Stimulated activated CD4-positive, alpha-beta T cell treated with anti-CD3 and anti-CD28 coated beads, TNF-alpha, amount 100 ng/mL, for 48 hours (primary cell): ENCODE measurements at regions not wholly inside any gene's neighbourhood (a gene's known extent, or its start where the extent isn't known, plus 50 kb on each side); places are given as distances from the start of the nearest gene placed in this dataset.
"Not testable (repeated sequence)": the region's sequence is repeated elsewhere in the genome, so short reads cannot be mapped to it uniquely, and the experiment has no call there.

ENCODE experiments used
- DNase-seq, 3 donors: peaks; one replicate each; pipeline ENCODE4 v3.0.0-alpha.2; 2020; ENCODE audit warnings: low read depth in 3 of 3

GRCh38 chr4:135921081-135921480 lies 1611.2 kb downstream of the PCDH18 start:
- no peak for DNase-seq

GRCh38 chr4:135917011-135917410 lies 1615.3 kb downstream of the PCDH18 start:
- DNase-seq: no peak

- no peak for DNase-seq
Measured at GRCh38 chr4:135900956-135901355, 1631.3 kb downstream of the PCDH18 start.

- not testable (repeated sequence) for DNase-seq
Measured at GRCh38 chr4:135864304-135864703, 1662.7 kb upstream of the PABPC4L start.

GRCh38 chr4:135840781-135841180 lies 1639.2 kb upstream of the PABPC4L start:
- no peak for DNase-seq

- no peak for DNase-seq
Measured at GRCh38 chr4:135839712-135840111, 1638.1 kb upstream of the PABPC4L start.

GRCh38 chr4:135838889-135839288 lies 1637.3 kb upstream of the PABPC4L start:
- no peak for DNase-seq

- no peak for DNase-seq
Measured at GRCh38 chr4:135834471-135834870, 1632.9 kb upstream of the PABPC4L start.

GRCh38 chr4:135833529-135833928 lies 1631.9 kb upstream of the PABPC4L start:
- DNase-seq: no peak

- DNase-seq: no peak
Measured at GRCh38 chr4:135824759-135825296, 1623.2 kb upstream of the PABPC4L start.

- no peak for DNase-seq
Measured at GRCh38 chr4:135804785-135805184, 1603.2 kb upstream of the PABPC4L start.

- no peak for DNase-seq
Measured at GRCh38 chr4:135777361-135777760, 1575.8 kb upstream of the PABPC4L start.

GRCh38 chr4:135775909-135776308 lies 1574.3 kb upstream of the PABPC4L start:
- DNase-seq: no peak

GRCh38 chr4:135770505-135770904 lies 1568.9 kb upstream of the PABPC4L start:
- no peak for DNase-seq

GRCh38 chr4:135744928-135745327 lies 1543.3 kb upstream of the PABPC4L start:
- no peak for DNase-seq

- DNase-seq: no peak
Measured at GRCh38 chr4:135741583-135741982, 1540.0 kb upstream of the PABPC4L start.

- DNase-seq: no peak
Measured at GRCh38 chr4:135739354-135739753, 1537.8 kb upstream of the PABPC4L start.

- DNase-seq: no peak
Measured at GRCh38 chr4:135735512-135735911, 1533.9 kb upstream of the PABPC4L start.

- no peak for DNase-seq
Measured at GRCh38 chr4:135732448-135732847, 1530.9 kb upstream of the PABPC4L start.

GRCh38 chr4:135731682-135732081 lies 1530.1 kb upstream of the PABPC4L start:
- no peak for DNase-seq

GRCh38 chr4:135724421-135724820 lies 1522.8 kb upstream of the PABPC4L start:
- no peak for DNase-seq

GRCh38 chr4:135718019-135718418 lies 1516.4 kb upstream of the PABPC4L start:
- DNase-seq: no peak

GRCh38 chr4:135705343-135705742 lies 1503.8 kb upstream of the PABPC4L start:
- no peak for DNase-seq

GRCh38 chr4:135694066-135694465 lies 1492.5 kb upstream of the PABPC4L start:
- no peak for DNase-seq
